HFF-Myc (cell line): ENCODE measurements at regions not wholly inside any gene's neighbourhood (a gene's known extent, or its start where the extent isn't known, plus 50 kb on each side); places are given as distances from the start of the nearest gene placed in this dataset.

Experiments
- DNase-seq: peaks from one replicate; pipeline ENCODE4 v3.0.0-alpha.2; 2011; ENCODE audit warnings: low read depth; ENCODE audit errors: extremely low read depth
- H3K4me3 ChIP-seq: replicated peaks from 2 replicates; pipeline ENCODE4 v1.5.1; 2011; ENCODE audit warnings: low read depth, mild to moderate bottlenecking, control low read depth, low read length
- CTCF ChIP-seq: IDR thresholded peaks from 2 replicates; pipeline ENCODE4 v1.5.1; 2012; ENCODE audit warnings: mild to moderate bottlenecking, low read depth, low read length, control low read depth; ENCODE audit errors: missing control alignments

- no peak for DNase-seq
- no peak for TF ChIP-seq CTCF
- H3K4me3 ChIP-seq = no peak overlapping the region
These were observed 166.4 kb downstream of the TTC8 start for GRCh38 chr14:88990856-88991255.

- DNase-seq = no peak
- H3K4me3 ChIP-seq = no peak overlapping the region
- no peak for TF ChIP-seq CTCF
These were observed 167.6 kb downstream of the TTC8 start for GRCh38 chr14:88992011-88992410.

- H3K4me3 ChIP-seq = no peak overlapping the region
- no peak for DNase-seq
- TF ChIP-seq CTCF = no peak
These were observed 169.5 kb downstream of the TTC8 start for GRCh38 chr14:88993946-88994345.

- no peak for TF ChIP-seq CTCF
- peak; percentile 31 for DNase-seq
- no peak overlapping the region for H3K4me3 ChIP-seq
These were observed 171.2 kb downstream of the TTC8 start for GRCh38 chr14:88995437-88996198.

- DNase-seq = no peak
- no peak overlapping the region for H3K4me3 ChIP-seq
- no peak for TF ChIP-seq CTCF
These were observed 173.6 kb downstream of the TTC8 start for GRCh38 chr14:88998027-88998426.

GRCh38 chr14:88999137-88999536 lies 174.7 kb downstream of the TTC8 start:
- no peak for TF ChIP-seq CTCF
- DNase-seq = no peak
- H3K4me3 ChIP-seq = no peak overlapping the region
